H9 (cell line): ENCODE measurements at regions not wholly inside any gene's neighbourhood (a gene's known extent, or its start where the extent isn't known, plus 50 kb on each side); places are given as distances from the start of the nearest gene placed in this dataset.

Experiments used
- DNase-seq: peaks from one replicate; pipeline ENCODE4 v3.0.0-alpha.2; 2017
- H2AFZ ChIP-seq: one replicate; pipeline ENCODE4 v1.6.1; 2013; ENCODE audit warnings: mild to moderate bottlenecking, low read length, control low read depth, moderate library complexity
- H2AK5ac ChIP-seq: 2 replicates; pipeline ENCODE4 v1.6.1; 2013; ENCODE audit warnings: low read length, control low read depth, mixed read lengths; ENCODE audit not compliant: insufficient read length
- H2BK120ac ChIP-seq: one replicate; pipeline ENCODE4 v1.6.1; 2013; ENCODE audit warnings: low read depth, mild to moderate bottlenecking, low read length, control low read depth, inconsistent platforms; ENCODE audit not compliant: poor library complexity, severe bottlenecking
- H2BK12ac ChIP-seq: 2 replicates; pipeline ENCODE4 v1.6.1; 2013; ENCODE audit warnings: low read length, control low read depth, mixed read lengths, low read depth; ENCODE audit not compliant: insufficient read length
- H2BK15ac ChIP-seq: 2 replicates; pipeline ENCODE4 v1.6.1; 2013; ENCODE audit warnings: low read depth, low read length, control low read depth
- H2BK20ac ChIP-seq: one replicate; pipeline ENCODE4 v1.6.1; 2013; ENCODE audit warnings: low read depth, mild to moderate bottlenecking, low read length, control low read depth, inconsistent platforms; ENCODE audit not compliant: poor library complexity, severe bottlenecking
- H2BK5ac ChIP-seq: 2 replicates; pipeline ENCODE4 v1.6.1; 2013; ENCODE audit warnings: low read length, control low read depth, mixed read lengths; ENCODE audit not compliant: insufficient read length
- H3K14ac ChIP-seq: 2 replicates; pipeline ENCODE4 v1.6.1; 2013; ENCODE audit warnings: low read length, control low read depth; ENCODE audit not compliant: insufficient read depth
- H3K18ac ChIP-seq: 2 replicates; pipeline ENCODE4 v1.6.1; 2013; ENCODE audit warnings: low read depth, mild to moderate bottlenecking, mixed read lengths, low read length, control low read depth; ENCODE audit not compliant: insufficient read length
- H3K23ac ChIP-seq: 2 replicates; pipeline ENCODE4 v1.6.1; 2013; ENCODE audit warnings: low read length, control low read depth, mixed read lengths, low read depth; ENCODE audit not compliant: insufficient read length
- H3K23me2 ChIP-seq: 2 replicates; pipeline ENCODE4 v1.6.1; 2013; ENCODE audit warnings: low read depth, mild to moderate bottlenecking, mixed read lengths, low read length, control low read depth; ENCODE audit not compliant: insufficient read length, poor library complexity, severe bottlenecking
- H3K27ac ChIP-seq: 2 replicates; pipeline ENCODE4 v1.5.1; 2013; ENCODE audit warnings: low read length, control low read depth, mixed read lengths, low read depth; ENCODE audit not compliant: insufficient read length
- H3K27me3 ChIP-seq: 2 replicates; pipeline ENCODE4 v1.6.1; 2013; ENCODE audit warnings: low read length, control low read depth, inconsistent platforms; ENCODE audit not compliant: insufficient read depth
- H3K4ac ChIP-seq: 2 replicates; pipeline ENCODE4 v1.6.1; 2013; ENCODE audit warnings: low read depth, mild to moderate bottlenecking, control low read depth, inconsistent platforms, low read length, moderate library complexity
- H3K4me1 ChIP-seq: 2 replicates; pipeline ENCODE4 v1.6.1; 2013; ENCODE audit warnings: low read length, control low read depth, inconsistent platforms; ENCODE audit not compliant: insufficient read depth
- H3K4me2 ChIP-seq: 2 replicates; pipeline ENCODE4 v1.6.1; 2013; ENCODE audit warnings: low read length, control low read depth, mixed read lengths; ENCODE audit not compliant: insufficient read length, insufficient read depth
- H3K56ac ChIP-seq: 2 replicates; pipeline ENCODE4 v1.6.1; 2013; ENCODE audit warnings: low read depth, mild to moderate bottlenecking, mixed read lengths, low read length, control low read depth; ENCODE audit not compliant: insufficient read length
- H3K79me1 ChIP-seq: 2 replicates; pipeline ENCODE4 v1.6.1; 2013; ENCODE audit warnings: low read depth, mild to moderate bottlenecking, moderate library complexity, low read length, control low read depth, inconsistent platforms; ENCODE audit not compliant: insufficient read depth, poor library complexity, severe bottlenecking
- H3K79me2 ChIP-seq: 2 replicates; pipeline ENCODE4 v1.6.1; 2013; ENCODE audit warnings: low read length, control low read depth, inconsistent platforms; ENCODE audit not compliant: insufficient read depth
- H3K9ac ChIP-seq: 2 replicates; pipeline ENCODE4 v1.6.1; 2013; ENCODE audit warnings: low read length, control low read depth, mixed read lengths; ENCODE audit not compliant: insufficient read length; ENCODE audit errors: extremely low read depth
- H3K9me3 ChIP-seq: one replicate; pipeline ENCODE4 v1.6.1; 2013; ENCODE audit warnings: low read depth, low read length, inconsistent platforms; ENCODE audit not compliant: control insufficient read depth
- H3T11ph ChIP-seq: one replicate; pipeline ENCODE4 v1.6.1; 2013; ENCODE audit warnings: mild to moderate bottlenecking, low read length, control low read depth, inconsistent platforms
- H4K20me1 ChIP-seq: one replicate; pipeline ENCODE4 v1.6.1; 2013; ENCODE audit not compliant: control insufficient read depth, insufficient read length, insufficient read depth
- H4K5ac ChIP-seq: 2 replicates; pipeline ENCODE4 v1.6.1; 2013; ENCODE audit warnings: low read depth, mild to moderate bottlenecking, mixed read lengths, low read length, control low read depth; ENCODE audit not compliant: insufficient read length
- H4K8ac ChIP-seq: replicated peaks from 2 replicates; pipeline ENCODE4 v1.6.1; 2013; ENCODE audit warnings: low read length, control low read depth, mixed read lengths, low read depth; ENCODE audit not compliant: insufficient read length
- H4K91ac ChIP-seq: 2 replicates; pipeline ENCODE4 v1.6.1; 2013; ENCODE audit warnings: low read depth, mild to moderate bottlenecking, moderate library complexity, mixed read lengths, low read length, control low read depth; ENCODE audit not compliant: insufficient read length
- H3K27ac Mint-ChIP-seq, 3 experiments: 2 replicates in 2 of 3; 3 replicates in 1 of 3; pipeline ENCODE4 v1.8.0; 2020 to 2021; ENCODE audit warnings: mixed read lengths in 3 of 3, mild to moderate bottlenecking in 1 of 3, moderate library complexity in 1 of 3
- H3K27me3 Mint-ChIP-seq: 2 replicates; pipeline ENCODE4 v1.8.0; 2021; ENCODE audit warnings: low read depth, mild to moderate bottlenecking, moderate library complexity, mixed read lengths
- H3K36me3 Mint-ChIP-seq, 3 experiments: 2 replicates in 2 of 3; 3 replicates in 1 of 3; pipeline ENCODE4 v1.8.0; 2020 to 2021; ENCODE audit warnings: low read depth in 3 of 3, mixed read lengths in 3 of 3; ENCODE audit not compliant: insufficient read depth in 1 of 3
- H3K4me1 Mint-ChIP-seq, 2 experiments: 2 replicates each; pipeline ENCODE4 v1.8.0; 2020; ENCODE audit warnings: mixed read lengths in 2 of 2
- H3K4me3 Mint-ChIP-seq, 2 experiments: 2 replicates in 1 of 2; 3 replicates in 1 of 2; pipeline ENCODE4 v1.8.0; 2020 to 2021; ENCODE audit warnings: mild to moderate bottlenecking in 2 of 2, mixed read lengths in 2 of 2, moderate library complexity in 1 of 2
- H3K9me3 Mint-ChIP-seq, 2 experiments: 2 replicates in 1 of 2; 3 replicates in 1 of 2; pipeline ENCODE4 v1.8.0; 2020; ENCODE audit warnings: mild to moderate bottlenecking in 2 of 2, mixed read lengths in 2 of 2, moderate library complexity in 1 of 2
- CTCF ChIP-seq: fragments of 200-600 bp; sonication (generic); conservative IDR thresholded peaks from 3 replicates; pipeline ENCODE4 v1.8.0; 2021; ENCODE audit warnings: antibody characterized with exemption, mild to moderate bottlenecking
- WGBS: extraction: QIAGEN DNeasy Blood & Tissue Kit; methylation state at CpG from one replicate; pipeline ENCODE4 v1.1.7; 2013; ENCODE audit warnings: missing lambda C conversion rate, low lambda C conversion rate, mixed read lengths; ENCODE audit not compliant: insufficient read length; ENCODE audit errors: extremely low coverage; 5-methylcytosine and 5-hydroxymethylcytosine counted together

GRCh38 chr15:62407962-62408361 is 242.9 kb upstream of the C2CD4B start:
- no peak overlapping the region for H3K4ac ChIP-seq
- H3K9ac ChIP-seq = no peak overlapping the region
- H2BK5ac ChIP-seq = no peak overlapping the region
- H2BK12ac ChIP-seq = no peak overlapping the region
- Mint-ChIP-seq H3K36me3 (no peaks in the 10 kb centered on the region), H3K27me3 (no peaks in the 10 kb centered on the region), H3K4me1 (peaks cover 17 to 19% of the 10 kb centered on the region in 2 experiments), H3K9me3 (no peaks in the 10 kb centered on the region; a peak in 1 of 5 replicates), H3K4me3 (no peak overlapping the region), H3K27ac (0 out of 7 replicates have a peak overlapping the region, but pooled peaks of 1 of the 3 experiments have one; percentile 49)
- H3K4me1 ChIP-seq = peaks cover 2% of the 10 kb centered on the region; the same call in 1 of the 2 replicates
- no peak overlapping the region for H3K56ac ChIP-seq
- TF ChIP-seq CTCF = no peak
- H3T11ph ChIP-seq = no peak overlapping the region
- H3K9me3 ChIP-seq = no peaks in the 10 kb centered on the region
- H4K8ac ChIP-seq = no peak overlapping the region
- peaks cover 8% of the 10 kb centered on the region for H3K79me1 ChIP-seq
- no CpG with 5 or more reads among the region's 4 CpGs for WGBS
- H3K23me2 ChIP-seq = no peaks in the 10 kb centered on the region
- no peak overlapping the region for H3K18ac ChIP-seq
- no peak overlapping the region for H3K27ac ChIP-seq
- H3K79me2 ChIP-seq = no peaks in the 10 kb centered on the region
- H3K27me3 ChIP-seq = no peaks in the 10 kb centered on the region
- H3K14ac ChIP-seq = no peak overlapping the region
- no peak overlapping the region for H3K4me2 ChIP-seq
- no peak overlapping the region for H4K91ac ChIP-seq
- no peak overlapping the region for H2AFZ ChIP-seq
- H3K23ac ChIP-seq = no peak overlapping the region
- H2BK15ac ChIP-seq = no peak overlapping the region
- H2BK120ac ChIP-seq = no peak overlapping the region
- no peak overlapping the region for H2BK20ac ChIP-seq
- DNase-seq = no peak
- no peaks in the 10 kb centered on the region for H4K20me1 ChIP-seq
- H2AK5ac ChIP-seq = no peak overlapping the region
- H4K5ac ChIP-seq = no peak overlapping the region
